ENCODE measurements at regions not wholly inside any gene's neighbourhood (a gene's known extent, or its start where the extent isn't known, plus 50 kb on each side); places are given as distances from the start of the nearest gene placed in this dataset.

- TF ChIP-seq CTCF (IDR thresholded peaks at IDR 0.05): no peak
- TF ChIP-seq POLR2A (IDR thresholded peaks at IDR 0.05): no peak
Observed at GRCh38 chr10:94092848-94093247, 99.1 kb downstream of the PLCE1 start.

Data from heart left ventricle (tissue), 13 donors.